ENCODE measurements at regions not wholly inside any gene's neighbourhood (a gene's known extent, or its start where the extent isn't known, plus 50 kb on each side); places are given as distances from the start of the nearest gene placed in this dataset.

- no peak overlapping the region for H3K27ac ChIP-seq (ENCODE audit: low read depth, low read length)
- 90 to 96% (median 96%) methylated on average over 7 of the region's 7 CpGs for WGBS, 3 donors
Measured at GRCh38 chr9:129370770-129371169, 192.7 kb upstream of the IER5L start.

- no peak overlapping the region for H3K27ac ChIP-seq (ENCODE audit: low read depth, low read length)
- 90 to 93% (median 92%) methylated on average over 6 of the region's 6 CpGs for WGBS, 3 donors
Measured at GRCh38 chr9:129368444-129368978, 190.4 kb upstream of the IER5L start.

- 96 to 98% (median 98%) methylated on average over 5 of the region's 5 CpGs for WGBS, 3 donors
- H3K27ac ChIP-seq (ENCODE audit: low read depth, low read length) = no peak overlapping the region
Measured at GRCh38 chr9:129367287-129367686, 189.2 kb upstream of the IER5L start.

- 59 to 68% (median 63%) methylated on average over 5 of the region's 5 CpGs for WGBS, 3 donors
- no peak overlapping the region for H3K27ac ChIP-seq (ENCODE audit: low read depth, low read length)
Measured at GRCh38 chr9:129365196-129365595, 187.1 kb upstream of the IER5L start.

GRCh38 chr9:129363216-129363873, 185.3 kb upstream of the IER5L start:
- 85 to 92% (median 91%) methylated on average over 10 of the region's 10 CpGs for WGBS, 3 donors
- H3K27ac ChIP-seq (ENCODE audit: low read depth, low read length) = no peak overlapping the region

- H3K27ac ChIP-seq (ENCODE audit: low read depth, low read length) = no peak overlapping the region
- WGBS, 3 donors = 59 to 64% (median 60%) methylated on average over 15 of the region's 15 CpGs
Measured at GRCh38 chr9:129362287-129363000, 184.4 kb upstream of the IER5L start.

GRCh38 chr9:129361196-129361595, 183.1 kb upstream of the IER5L start:
- WGBS, 3 donors = 88 to 96% (median 96%) methylated on average over 21 of the region's 21 CpGs
- H3K27ac ChIP-seq (ENCODE audit: low read depth, low read length) = no peak overlapping the region

GRCh38 chr9:129359916-129360536, 182.0 kb upstream of the IER5L start:
- H3K27ac ChIP-seq (ENCODE audit: low read depth, low read length) = no peak overlapping the region
- 67 to 77% (median 71%) methylated on average over 12 of the region's 12 CpGs for WGBS, 3 donors

GRCh38 chr9:129359162-129359811, 181.2 kb upstream of the IER5L start:
- no peak overlapping the region for H3K27ac ChIP-seq (ENCODE audit: low read depth, low read length)
- WGBS, 3 donors = 90 to 93% (median 91%) methylated on average over 14 to 15 of the region's 15 CpGs

- 78 to 83% (median 79%) methylated on average over 12 of the region's 12 CpGs for WGBS, 3 donors
- no peak overlapping the region for H3K27ac ChIP-seq (ENCODE audit: low read depth, low read length)
Measured at GRCh38 chr9:129358621-129359154, 180.6 kb upstream of the IER5L start.

- H3K27ac ChIP-seq (ENCODE audit: low read depth, low read length) = no peak overlapping the region
- WGBS, 3 donors = 73 to 83% (median 73%) methylated on average over 5 to 6 of the region's 6 CpGs
Measured at GRCh38 chr9:129357773-129358245, 179.7 kb upstream of the IER5L start.

- whole genome bisulfite sequencing, 3 donors = 82 to 92% (median 92%) methylated on average over 18 of the region's 18 CpGs
Measured at GRCh38 chr9:129356871-129357772, 179.1 kb upstream of the IER5L start.

GRCh38 chr9:129355631-129356030, 177.6 kb upstream of the IER5L start:
- WGBS, 3 donors = 95 to 97% (median 95%) methylated on average over 5 of the region's 5 CpGs

More at GRCh38 chr9:129356871-129357772, 179.1 kb upstream of the IER5L start:
- H3K27ac ChIP-seq (ENCODE audit: low read depth, low read length) = no peak overlapping the region

GRCh38 chr9:129354498-129354897, 176.4 kb upstream of the IER5L start:
- WGBS, 3 donors = 91 to 94% (median 94%) methylated on average over 7 of the region's 7 CpGs
- no peak overlapping the region for H3K27ac ChIP-seq (ENCODE audit: low read depth, low read length)

More at GRCh38 chr9:129355631-129356030, 177.6 kb upstream of the IER5L start:
- H3K27ac ChIP-seq (ENCODE audit: low read depth, low read length) = no peak overlapping the region

- H3K27ac ChIP-seq (ENCODE audit: low read depth, low read length) = no peak overlapping the region
- WGBS, 3 donors = 74 to 82% (median 78%) methylated on average over 12 of the region's 12 CpGs
Measured at GRCh38 chr9:129353697-129354336, 175.8 kb upstream of the IER5L start.

- 8 to 20% (median 11%) methylated on average over 47 to 49 of the region's 49 CpGs for WGBS, 3 donors
- peak overlapping the region; percentile 15 for H3K27ac ChIP-seq (ENCODE audit: low read depth, low read length)
Measured at GRCh38 chr9:129352146-129352865, 174.2 kb upstream of the IER5L start.

Data from adipose tissue (tissue), 3 donors.